Neural progenitor cell (in vitro differentiated cells): ENCODE measurements at regions not wholly inside any gene's neighbourhood (a gene's known extent, or its start where the extent isn't known, plus 50 kb on each side); places are given as distances from the start of the nearest gene placed in this dataset.
"Not testable (repeated sequence)": the region's sequence is repeated elsewhere in the genome, so short reads cannot be mapped to it uniquely, and the experiment has no call there.

Source experiments
- DNase-seq: peaks from one replicate; pipeline ENCODE4 v3.0.0-alpha.2; 2016; ENCODE audit warnings: low spot score
- H2AFZ ChIP-seq: fragments of 200-600 bp; sonication (generic); replicated peaks from 2 replicates; pipeline ENCODE4 v1.6.1; 2016; ENCODE audit warnings: antibody characterized with exemption
- H3F3A ChIP-seq: fragments of 200-600 bp; sonication (generic); 2 replicates; pipeline ENCODE4 v1.6.1; 2016; ENCODE audit warnings: antibody characterized with exemption, low read depth
- H3K27ac ChIP-seq: fragments of 200-600 bp; sonication (generic); 2 replicates; pipeline ENCODE4 v1.5.1; 2016; ENCODE audit warnings: mild to moderate bottlenecking
- H3K27me3 ChIP-seq: fragments of 200-600 bp; sonication (generic); 2 replicates; pipeline ENCODE4 v1.6.1; 2016; ENCODE audit warnings: mild to moderate bottlenecking, moderate library complexity
- H3K36me3 ChIP-seq: fragments of 200-600 bp; sonication (generic); 2 replicates; pipeline ENCODE4 v1.5.1; 2016
- H3K4me1 ChIP-seq: fragments of 200-600 bp; sonication (generic); 2 replicates; pipeline ENCODE4 v1.6.1; 2016; ENCODE audit warnings: mixed run types
- H3K4me2 ChIP-seq: fragments of 200-600 bp; sonication (generic); 2 replicates; pipeline ENCODE4 v1.6.1; 2016
- H3K4me3 ChIP-seq: fragments of 200-600 bp; sonication (generic); 2 replicates; pipeline ENCODE4 v1.5.1; 2016
- H3K79me2 ChIP-seq: fragments of 200-600 bp; sonication (generic); 2 replicates; pipeline ENCODE4 v1.6.1; 2016; ENCODE audit warnings: low read depth
- H3K9ac ChIP-seq: fragments of 200-600 bp; sonication (generic); 2 replicates; pipeline ENCODE4 v1.6.1; 2016
- H3K9me3 ChIP-seq: fragments of 200-600 bp; sonication (generic); 2 replicates; pipeline ENCODE4 v1.5.1; 2016; ENCODE audit warnings: low read depth
- H4K20me1 ChIP-seq: fragments of 200-600 bp; sonication (generic); 2 replicates; pipeline ENCODE4 v1.6.1; 2016; ENCODE audit warnings: low read depth
- H3K27ac Mint-ChIP-seq: 3 replicates; pipeline ENCODE4 v1.8.0; 2021; ENCODE audit warnings: mixed read lengths
- H3K27me3 Mint-ChIP-seq: 2 replicates; pipeline ENCODE4 v1.8.0; 2022; ENCODE audit warnings: low read depth, mild to moderate bottlenecking, inconsistent platforms, moderate library complexity, mixed read lengths; ENCODE audit not compliant: insufficient read depth
- H3K36me3 Mint-ChIP-seq: 3 replicates; pipeline ENCODE4 v1.8.0; 2021; ENCODE audit warnings: mixed read lengths
- H3K4me1 Mint-ChIP-seq: 3 replicates; pipeline ENCODE4 v1.8.0; 2021; ENCODE audit warnings: mixed read lengths
- H3K4me3 Mint-ChIP-seq: 3 replicates; pipeline ENCODE4 v1.8.0; 2021; ENCODE audit warnings: mild to moderate bottlenecking, moderate library complexity, mixed read lengths
- H3K9me3 Mint-ChIP-seq: 3 replicates; pipeline ENCODE4 v1.8.0; 2020; ENCODE audit warnings: mixed read lengths
- EZH2 ChIP-seq: fragments of 200-600 bp; sonication (generic); IDR thresholded peaks from 2 replicates; pipeline ENCODE4 v1.6.1; 2017; ENCODE audit warnings: antibody characterized with exemption, mild to moderate bottlenecking, moderate library complexity
- EZH2phosphoT487 ChIP-seq: fragments of 200-600 bp; sonication (generic); IDR thresholded peaks from 2 replicates; pipeline ENCODE4 v1.6.1; 2017; ENCODE audit warnings: antibody characterized with exemption
- TF ChIP-seq, protein P1 (sequence below): fragments of 200-600 bp; sonication (generic); IDR thresholded peaks from 2 replicates; pipeline ENCODE4 v1.5.1; 2017; ENCODE audit warnings: antibody characterized with exemption, mild to moderate bottlenecking

DNA sequence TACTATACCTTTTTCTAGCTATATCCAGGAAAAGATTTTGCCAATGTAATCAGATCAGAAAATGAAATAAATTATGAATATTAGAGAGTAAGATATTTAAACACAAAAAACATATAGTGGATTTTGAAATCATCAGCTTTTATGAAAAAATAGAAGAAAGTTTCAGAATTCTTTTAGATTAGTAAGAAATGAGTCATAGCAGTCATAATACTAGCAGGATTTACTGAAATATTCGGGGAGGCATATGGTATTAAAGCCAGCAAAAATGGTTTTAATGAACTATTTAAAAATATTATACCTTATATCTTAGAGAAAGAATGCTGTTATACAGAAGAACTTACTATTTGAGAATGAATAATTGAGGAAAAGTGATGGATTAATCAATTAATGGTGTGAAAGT lies 303.6 kb upstream of the NUDT12 start:
- Histone ChIP-seq H4K20me1 (no peaks in the 10 kb centered on the region), H3K4me3 (no peak overlapping the region), H3K27ac (no peak overlapping the region), H3K79me2 (no peaks in the 10 kb centered on the region), H3K4me2 (no peak overlapping the region), H3K27me3 (no peaks in the 10 kb centered on the region), H3K9ac (no peak overlapping the region), H3K4me1 (no peaks in the 10 kb centered on the region), H3K36me3 (no peaks in the 10 kb centered on the region), H2AFZ (no peak overlapping the region), H3K9me3 (no peaks in the 10 kb centered on the region), H3F3A (no peaks in the 10 kb centered on the region)
- Mint-ChIP-seq H3K27me3 (peaks cover 4% of the 10 kb centered on the region), H3K9me3 (peaks cover 2% of the 10 kb centered on the region), H3K4me3 (no peak overlapping the region), H3K4me1 (no peaks in the 10 kb centered on the region), H3K27ac (no peak overlapping the region), H3K36me3 (no peaks in the 10 kb centered on the region)
- TF ChIP-seq, protein P1, sequence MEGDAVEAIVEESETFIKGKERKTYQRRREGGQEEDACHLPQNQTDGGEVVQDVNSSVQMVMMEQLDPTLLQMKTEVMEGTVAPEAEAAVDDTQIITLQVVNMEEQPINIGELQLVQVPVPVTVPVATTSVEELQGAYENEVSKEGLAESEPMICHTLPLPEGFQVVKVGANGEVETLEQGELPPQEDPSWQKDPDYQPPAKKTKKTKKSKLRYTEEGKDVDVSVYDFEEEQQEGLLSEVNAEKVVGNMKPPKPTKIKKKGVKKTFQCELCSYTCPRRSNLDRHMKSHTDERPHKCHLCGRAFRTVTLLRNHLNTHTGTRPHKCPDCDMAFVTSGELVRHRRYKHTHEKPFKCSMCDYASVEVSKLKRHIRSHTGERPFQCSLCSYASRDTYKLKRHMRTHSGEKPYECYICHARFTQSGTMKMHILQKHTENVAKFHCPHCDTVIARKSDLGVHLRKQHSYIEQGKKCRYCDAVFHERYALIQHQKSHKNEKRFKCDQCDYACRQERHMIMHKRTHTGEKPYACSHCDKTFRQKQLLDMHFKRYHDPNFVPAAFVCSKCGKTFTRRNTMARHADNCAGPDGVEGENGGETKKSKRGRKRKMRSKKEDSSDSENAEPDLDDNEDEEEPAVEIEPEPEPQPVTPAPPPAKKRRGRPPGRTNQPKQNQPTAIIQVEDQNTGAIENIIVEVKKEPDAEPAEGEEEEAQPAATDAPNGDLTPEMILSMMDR: no peak
- TF ChIP-seq EZH2phosphoT487 (no peak), EZH2 (no peak)
- DNase-seq: no peak

GRCh38 chr5:103862398-103862797 lies 299.8 kb upstream of the NUDT12 start:
- TF ChIP-seq, protein P1: no peak
- no peak for TF ChIP-seq EZH2
- no peak for TF ChIP-seq EZH2phosphoT487
- H3K4me3 Mint-ChIP-seq: no peak overlapping the region
- no peak overlapping the region for H3K9ac ChIP-seq
- peaks cover 7% of the 10 kb centered on the region for H3K4me1 ChIP-seq
- no peaks in the 10 kb centered on the region for H3K79me2 ChIP-seq
- no peak overlapping the region for H2AFZ ChIP-seq
- H3K9me3 Mint-ChIP-seq: peaks cover 2% of the 10 kb centered on the region
- H3K27me3 ChIP-seq: no peaks in the 10 kb centered on the region
- no peaks in the 10 kb centered on the region for H3K9me3 ChIP-seq
- H3K4me2 ChIP-seq: no peak overlapping the region
- DNase-seq: no peak
- H3K4me3 ChIP-seq: no peak overlapping the region
- H4K20me1 ChIP-seq: no peaks in the 10 kb centered on the region
- H3K27ac ChIP-seq: no peak overlapping the region
- no peak overlapping the region for H3K27ac Mint-ChIP-seq
- peaks cover 2% of the 10 kb centered on the region for H3K4me1 Mint-ChIP-seq
- H3K27me3 Mint-ChIP-seq: peaks cover 7% of the 10 kb centered on the region
- H3K36me3 Mint-ChIP-seq: no peaks in the 10 kb centered on the region
- H3K36me3 ChIP-seq: no peaks in the 10 kb centered on the region
- no peaks in the 10 kb centered on the region for H3F3A ChIP-seq

GRCh38 chr5:103860327-103860726 lies 297.7 kb upstream of the NUDT12 start:
- H3K27ac Mint-ChIP-seq: no peak overlapping the region
- DNase-seq: no peak
- Histone ChIP-seq H3K27ac (no peak overlapping the region), H3K27me3 (no peaks in the 10 kb centered on the region), H2AFZ (no peak overlapping the region), H3K36me3 (no peaks in the 10 kb centered on the region), H3K9me3 (no peaks in the 10 kb centered on the region), H3K4me1 (peaks cover 7% of the 10 kb centered on the region), H3K4me3 (no peak overlapping the region), H3K9ac (no peak overlapping the region), H3K4me2 (no peak overlapping the region), H3K79me2 (no peaks in the 10 kb centered on the region), H3F3A (no peaks in the 10 kb centered on the region), H4K20me1 (no peaks in the 10 kb centered on the region)
- H3K4me3 Mint-ChIP-seq: no peak overlapping the region
- H3K9me3 Mint-ChIP-seq: peaks cover 2% of the 10 kb centered on the region
- H3K4me1 Mint-ChIP-seq: peaks cover 2% of the 10 kb centered on the region
- no peak for TF ChIP-seq EZH2phosphoT487
- TF ChIP-seq, protein P1: no peak
- TF ChIP-seq EZH2: no peak
- no peaks in the 10 kb centered on the region for H3K36me3 Mint-ChIP-seq
- H3K27me3 Mint-ChIP-seq: peaks cover 7% of the 10 kb centered on the region

DNA sequence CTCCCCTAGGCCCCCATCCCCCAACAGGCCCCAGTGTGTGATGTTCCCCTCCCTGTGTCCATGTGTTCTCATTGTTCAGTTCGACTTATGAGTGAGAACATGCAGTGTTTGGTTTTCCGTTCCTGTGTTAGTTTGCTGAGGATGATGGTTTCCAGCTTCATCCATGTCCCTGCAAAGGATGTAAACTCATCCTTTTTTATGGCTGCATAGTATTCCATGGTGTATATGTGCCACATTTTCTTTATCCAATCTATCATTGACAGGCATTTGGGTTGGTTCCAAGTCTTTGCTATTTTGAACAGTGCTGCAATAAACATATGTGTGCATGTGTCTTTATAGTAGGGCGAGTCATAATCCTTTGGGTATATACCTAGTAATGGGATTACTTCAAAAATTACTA lies 295.8 kb upstream of the NUDT12 start:
- H4K20me1 ChIP-seq, H3K4me1 Mint-ChIP-seq, H3K27me3 ChIP-seq, H3K27ac ChIP-seq, H3K4me2 ChIP-seq, H3K9me3 Mint-ChIP-seq, H3K9me3 ChIP-seq, H3K27ac Mint-ChIP-seq, DNase-seq, H3K4me1 ChIP-seq, H3K9ac ChIP-seq, H3F3A ChIP-seq, H3K79me2 ChIP-seq, H3K4me3 Mint-ChIP-seq, H3K36me3 ChIP-seq, H3K36me3 Mint-ChIP-seq, H2AFZ ChIP-seq, H3K4me3 ChIP-seq, H3K27me3 Mint-ChIP-seq: not testable (repeated sequence)
